HEK293 (cell line): ENCODE measurements at regions not wholly inside any gene's neighbourhood (a gene's known extent, or its start where the extent isn't known, plus 50 kb on each side); places are given as distances from the start of the nearest gene placed in this dataset.

Experiments used
- REPIN1 ChIP-seq: fragments of 450-650 bp; formaldehyde crosslinking; IDR thresholded peaks from 2 replicates; pipeline ENCODE4 v1.5.1; 2017; ENCODE audit warnings: missing biosample characterization, missing genetic modification characterization, low read depth
- ZFP69B ChIP-seq: fragments of 450-650 bp; formaldehyde crosslinking; IDR thresholded peaks from 2 replicates; pipeline ENCODE4 v1.5.1; 2016; ENCODE audit warnings: missing biosample characterization, missing genetic modification characterization
- ZNF24 ChIP-seq: fragments of 450-650 bp; formaldehyde crosslinking; IDR thresholded peaks from 2 replicates; pipeline ENCODE4 v1.5.1; 2016; ENCODE audit warnings: missing biosample characterization, missing genetic modification characterization
- ZNF292 ChIP-seq: fragments of 450-650 bp; formaldehyde crosslinking; IDR thresholded peaks from 2 replicates; pipeline ENCODE4 v1.5.1; 2016; ENCODE audit warnings: low read depth, missing biosample characterization, missing genetic modification characterization, borderline replicate concordance
- ZNF501 ChIP-seq: fragments of 450-650 bp; formaldehyde crosslinking; IDR thresholded peaks from 2 replicates; pipeline ENCODE4 v1.5.1; 2016; ENCODE audit warnings: missing biosample characterization, missing genetic modification characterization
- ZNF521 ChIP-seq: fragments of 450-650 bp; formaldehyde crosslinking; IDR thresholded peaks from 2 replicates; pipeline ENCODE4 v1.5.1; 2017; ENCODE audit warnings: missing biosample characterization, mild to moderate bottlenecking, missing genetic modification characterization
- ZNF558 ChIP-seq: fragments of 450-650 bp; formaldehyde crosslinking; IDR thresholded peaks from 2 replicates; pipeline ENCODE4 v1.5.1; 2016; ENCODE audit warnings: missing biosample characterization, missing genetic modification characterization
- ZNF768 ChIP-seq: fragments of 450-650 bp; formaldehyde crosslinking; IDR thresholded peaks from 2 replicates; pipeline ENCODE4 v1.5.1; 2018; ENCODE audit warnings: missing biosample characterization, mild to moderate bottlenecking, missing genetic modification characterization
- TF ChIP-seq, protein P1 (sequence below): fragments of 450-650 bp; formaldehyde crosslinking; IDR thresholded peaks from 2 replicates; pipeline ENCODE4 v1.5.1; 2016; ENCODE audit warnings: missing biosample characterization, missing genetic modification characterization
- TF ChIP-seq, protein P2 (sequence below): fragments of 450-650 bp; formaldehyde crosslinking; IDR thresholded peaks from 2 replicates; pipeline ENCODE4 v1.5.1; 2016; ENCODE audit warnings: missing biosample characterization, missing genetic modification characterization

DNA sequence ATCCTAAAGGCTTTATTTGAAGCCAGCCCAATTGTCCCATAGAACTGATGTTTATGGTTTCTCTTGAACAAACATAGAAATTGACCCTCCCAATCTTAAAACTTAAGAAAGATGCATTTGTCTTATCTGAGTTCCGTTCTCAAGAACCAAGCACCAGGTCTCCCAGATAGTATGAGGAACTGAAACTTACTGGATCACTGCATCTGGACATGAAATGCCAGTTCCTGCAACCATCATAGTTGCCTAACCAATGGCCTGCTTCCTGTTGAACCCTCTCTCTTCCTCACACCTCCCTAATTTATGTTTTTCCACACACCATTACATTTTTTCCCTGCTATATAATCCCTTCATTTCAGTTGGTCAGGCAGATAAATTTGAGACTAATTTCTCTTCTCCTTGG is 478.9 kb downstream of the HTR1A start:
- TF ChIP-seq, protein P1, sequence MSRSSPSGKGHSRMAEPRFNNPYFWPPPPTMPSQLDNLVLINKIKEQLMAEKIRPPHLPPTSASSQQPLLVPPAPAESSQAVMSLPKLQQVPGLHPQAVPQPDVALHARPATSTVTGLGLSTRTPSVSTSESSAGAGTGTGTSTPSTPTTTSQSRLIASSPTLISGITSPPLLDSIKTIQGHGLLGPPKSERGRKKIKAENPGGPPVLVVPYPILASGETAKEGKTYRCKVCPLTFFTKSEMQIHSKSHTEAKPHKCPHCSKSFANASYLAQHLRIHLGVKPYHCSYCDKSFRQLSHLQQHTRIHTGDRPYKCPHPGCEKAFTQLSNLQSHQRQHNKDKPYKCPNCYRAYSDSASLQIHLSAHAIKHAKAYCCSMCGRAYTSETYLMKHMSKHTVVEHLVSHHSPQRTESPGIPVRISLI (tag by site-specific recombination) = no peak
- TF ChIP-seq ZNF521 (tag by site-specific recombination) (no peak), REPIN1 (tag by site-specific recombination) (no peak), ZNF558 (no peak), ZNF24 (tag by site-specific recombination) (no peak), ZNF501 (tag by site-specific recombination) (no peak), ZFP69B (tag by site-specific recombination) (no peak), ZNF768 (tag by site-specific recombination) (no peak), ZNF292 (tag by site-specific recombination) (no peak)
- TF ChIP-seq, protein P2, sequence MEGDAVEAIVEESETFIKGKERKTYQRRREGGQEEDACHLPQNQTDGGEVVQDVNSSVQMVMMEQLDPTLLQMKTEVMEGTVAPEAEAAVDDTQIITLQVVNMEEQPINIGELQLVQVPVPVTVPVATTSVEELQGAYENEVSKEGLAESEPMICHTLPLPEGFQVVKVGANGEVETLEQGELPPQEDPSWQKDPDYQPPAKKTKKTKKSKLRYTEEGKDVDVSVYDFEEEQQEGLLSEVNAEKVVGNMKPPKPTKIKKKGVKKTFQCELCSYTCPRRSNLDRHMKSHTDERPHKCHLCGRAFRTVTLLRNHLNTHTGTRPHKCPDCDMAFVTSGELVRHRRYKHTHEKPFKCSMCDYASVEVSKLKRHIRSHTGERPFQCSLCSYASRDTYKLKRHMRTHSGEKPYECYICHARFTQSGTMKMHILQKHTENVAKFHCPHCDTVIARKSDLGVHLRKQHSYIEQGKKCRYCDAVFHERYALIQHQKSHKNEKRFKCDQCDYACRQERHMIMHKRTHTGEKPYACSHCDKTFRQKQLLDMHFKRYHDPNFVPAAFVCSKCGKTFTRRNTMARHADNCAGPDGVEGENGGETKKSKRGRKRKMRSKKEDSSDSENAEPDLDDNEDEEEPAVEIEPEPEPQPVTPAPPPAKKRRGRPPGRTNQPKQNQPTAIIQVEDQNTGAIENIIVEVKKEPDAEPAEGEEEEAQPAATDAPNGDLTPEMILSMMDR (tag by site-specific recombination) = no peak
